ENCODE measurements at regions not wholly inside any gene's neighbourhood (a gene's known extent, or its start where the extent isn't known, plus 50 kb on each side); places are given as distances from the start of the nearest gene placed in this dataset.

GRCh38 chr10:36608866-36609265, 516.5 kb upstream of the ANKRD30A start:
- TF ChIP-seq POLR2A (IDR thresholded peaks at IDR 0.05; ENCODE audit: low read depth, low read length) (no peak), POLR2AphosphoS5 (IDR thresholded peaks at IDR 0.05; ENCODE audit: low read depth, low read length) (no peak)

All from GM12891 (cell line).